Suppressor macrophage treated with lipopolysaccharide for 4 hours (primary cell): ENCODE measurements at regions not wholly inside any gene's neighbourhood (a gene's known extent, or its start where the extent isn't known, plus 50 kb on each side); places are given as distances from the start of the nearest gene placed in this dataset.

Experiments
- DNase-seq: peaks from one replicate; pipeline ENCODE4 v3.0.0-alpha.2; 2020

DNA sequence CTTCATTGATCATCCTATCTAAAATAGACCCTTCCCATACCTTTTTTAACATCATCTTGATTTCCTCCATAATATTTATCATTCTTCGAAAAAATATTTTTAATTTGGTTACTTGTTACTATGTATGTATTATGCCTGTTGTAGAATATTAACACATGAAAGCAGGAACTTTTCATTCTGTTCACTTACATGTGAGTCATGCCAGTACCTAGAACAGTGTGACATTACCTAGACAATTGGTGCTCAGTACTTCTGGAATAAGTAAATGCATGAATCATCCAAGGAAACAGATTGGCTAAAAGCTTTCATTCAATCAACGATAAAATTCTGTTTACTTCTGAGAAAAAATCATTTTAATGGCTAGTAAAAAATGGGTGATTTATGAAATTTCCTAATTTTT lies 76.4 kb downstream of the CXXC4 start:
- no peak for DNase-seq

GRCh38 chr4:104417357-104417882 lies 77.3 kb downstream of the CXXC4 start:
- no peak for DNase-seq

GRCh38 chr4:104416725-104417356 lies 77.9 kb downstream of the CXXC4 start:
- DNase-seq, result no peak

GRCh38 chr4:104413487-104413886 lies 81.2 kb downstream of the CXXC4 start:
- DNase-seq, result no peak

- DNase-seq, result no peak
Observed at GRCh38 chr4:104412344-104412743, 82.3 kb downstream of the CXXC4 start.

DNA sequence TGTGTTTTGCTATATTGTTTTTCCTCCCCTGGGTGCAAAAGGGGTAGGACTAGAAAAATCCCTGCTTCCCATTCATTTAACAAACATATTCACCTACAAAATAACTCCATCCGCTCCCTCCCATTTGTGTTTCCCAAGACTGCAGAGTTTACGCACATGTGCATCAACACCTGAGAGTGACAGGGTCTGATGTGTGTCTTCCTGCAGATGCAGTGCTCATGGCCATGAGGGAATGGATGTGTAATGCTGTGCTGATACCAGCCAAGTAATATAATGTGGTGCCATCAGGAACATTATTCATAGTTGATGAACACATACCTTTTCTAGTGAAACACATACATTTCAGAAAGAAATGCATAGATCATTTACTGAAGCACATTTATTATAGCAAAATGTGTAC lies 83.2 kb downstream of the CXXC4 start:
- DNase-seq, result no peak

DNA sequence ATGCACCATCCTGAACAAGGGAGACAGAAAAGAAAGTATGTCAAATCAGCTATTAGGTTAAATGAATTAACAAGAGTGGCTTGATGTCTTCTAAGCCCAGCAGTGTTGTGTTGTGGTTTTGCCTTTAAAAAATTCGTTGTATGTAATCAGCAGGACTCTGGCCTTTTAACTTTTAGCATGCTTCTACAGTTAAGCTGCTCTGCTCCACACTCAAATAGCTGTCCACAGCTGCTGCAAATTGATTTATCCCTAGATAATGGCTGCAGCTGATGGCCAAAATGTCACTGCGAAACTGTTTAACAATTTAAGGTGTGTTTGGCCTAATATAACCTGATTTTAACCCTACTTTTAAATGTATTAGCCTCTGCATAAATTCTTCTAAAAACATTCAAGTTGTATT lies 85.8 kb downstream of the CXXC4 start:
- DNase-seq, result no peak

- DNase-seq, result no peak
Observed at GRCh38 chr4:104404361-104404760, 90.3 kb downstream of the CXXC4 start.

GRCh38 chr4:104395168-104395614 lies 99.5 kb downstream of the CXXC4 start:
- no peak for DNase-seq

GRCh38 chr4:104394406-104395167 lies 100.1 kb downstream of the CXXC4 start:
- DNase-seq, result no peak

DNA sequence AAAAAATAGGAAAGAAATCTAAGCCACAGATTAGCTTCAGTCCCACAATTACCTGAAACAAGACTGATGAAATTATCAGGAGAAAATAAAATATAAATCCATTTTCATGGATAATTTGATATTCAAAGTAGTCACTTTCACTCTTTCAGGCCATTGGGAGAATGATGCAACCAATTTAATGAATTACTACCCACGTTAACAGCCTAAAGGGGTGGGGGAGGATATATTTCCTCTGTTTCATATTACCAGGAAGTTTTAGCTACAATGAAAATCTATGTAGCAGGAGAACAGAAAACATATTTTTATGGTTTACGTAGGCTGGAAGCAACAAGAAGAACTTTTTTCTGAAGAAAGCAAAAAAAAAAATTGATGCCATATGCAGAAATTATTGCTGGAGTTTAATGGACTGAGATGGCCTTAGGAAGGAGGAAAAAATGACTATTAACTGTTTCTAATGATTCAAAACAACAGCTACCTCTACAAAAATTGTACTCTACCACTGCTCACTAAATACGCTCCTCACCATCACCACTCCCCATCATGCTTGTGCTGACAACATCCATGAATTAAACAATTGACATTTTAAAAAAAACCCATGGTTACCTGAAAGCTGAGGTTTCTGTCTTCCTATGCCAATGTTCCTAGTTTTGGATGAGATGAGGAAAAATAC lies 100.9 kb downstream of the CXXC4 start:
- no peak for DNase-seq

GRCh38 chr4:104385713-104386112 lies 109.0 kb downstream of the CXXC4 start:
- no peak for DNase-seq

DNA sequence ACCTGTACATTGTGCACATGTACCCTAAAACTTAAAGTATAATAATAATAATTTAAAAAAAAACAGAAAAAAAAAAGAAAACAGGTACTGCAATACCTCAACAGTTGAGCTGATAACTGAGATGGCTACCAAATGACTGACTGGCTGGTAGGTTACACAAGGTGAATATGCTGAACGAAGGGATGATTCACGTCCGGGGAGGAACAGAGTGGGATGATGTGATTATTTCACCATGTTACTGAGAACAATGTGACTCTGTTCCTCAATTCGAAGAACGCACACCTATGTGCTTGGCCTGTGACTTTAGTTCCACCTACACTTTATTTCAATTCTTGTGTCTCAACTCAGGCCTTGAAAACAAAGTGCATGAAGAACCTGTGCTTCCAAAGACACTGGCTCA lies 111.7 kb downstream of the CXXC4 start:
- DNase-seq, result no peak

DNA sequence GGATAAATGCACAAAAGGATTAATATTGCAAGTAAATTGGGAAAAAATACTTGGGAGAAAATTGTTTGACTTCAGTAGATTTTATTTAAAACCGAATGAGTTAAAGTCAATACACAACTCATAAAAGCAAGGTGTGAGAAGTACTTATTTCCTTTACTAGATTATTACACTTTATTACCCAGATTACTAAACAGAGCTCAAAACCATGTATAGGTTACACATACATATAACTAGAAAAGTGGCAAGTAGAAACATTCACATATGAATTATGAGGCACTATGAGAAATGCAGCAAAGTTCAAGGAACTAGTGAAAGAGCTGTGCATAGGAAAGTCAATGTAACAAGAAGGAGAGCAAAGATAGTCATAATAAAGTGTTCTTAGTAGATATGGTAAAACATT lies 113.0 kb downstream of the CXXC4 start:
- no peak for DNase-seq

DNA sequence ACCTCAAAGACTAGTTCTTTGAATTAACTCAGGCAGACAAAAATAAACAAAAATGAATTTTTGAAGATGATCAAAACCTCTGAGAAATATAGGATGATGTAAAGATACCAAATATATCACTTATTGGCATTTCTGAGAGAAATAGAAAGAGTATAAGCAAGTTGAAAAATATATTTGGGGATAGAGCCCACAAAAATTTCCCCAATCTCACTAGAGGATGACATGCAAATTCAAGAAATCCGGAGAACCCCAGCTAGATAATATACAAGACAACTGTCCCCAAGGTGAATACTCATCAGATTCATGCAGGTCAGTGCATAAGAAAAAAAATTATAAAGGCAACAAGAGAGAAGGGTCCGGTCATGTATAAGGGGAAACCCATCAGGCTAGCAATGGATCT lies 129.1 kb downstream of the CXXC4 start:
- no peak for DNase-seq

- DNase-seq, result no peak
Observed at GRCh38 chr4:104353481-104353880, 141.2 kb downstream of the CXXC4 start.

GRCh38 chr4:104352211-104352610 lies 142.5 kb downstream of the CXXC4 start:
- DNase-seq, result no peak

GRCh38 chr4:104351706-104352105 lies 143.0 kb downstream of the CXXC4 start:
- no peak for DNase-seq

- DNase-seq, result no peak
Observed at GRCh38 chr4:104345598-104346242, 149.0 kb downstream of the CXXC4 start.

DNA sequence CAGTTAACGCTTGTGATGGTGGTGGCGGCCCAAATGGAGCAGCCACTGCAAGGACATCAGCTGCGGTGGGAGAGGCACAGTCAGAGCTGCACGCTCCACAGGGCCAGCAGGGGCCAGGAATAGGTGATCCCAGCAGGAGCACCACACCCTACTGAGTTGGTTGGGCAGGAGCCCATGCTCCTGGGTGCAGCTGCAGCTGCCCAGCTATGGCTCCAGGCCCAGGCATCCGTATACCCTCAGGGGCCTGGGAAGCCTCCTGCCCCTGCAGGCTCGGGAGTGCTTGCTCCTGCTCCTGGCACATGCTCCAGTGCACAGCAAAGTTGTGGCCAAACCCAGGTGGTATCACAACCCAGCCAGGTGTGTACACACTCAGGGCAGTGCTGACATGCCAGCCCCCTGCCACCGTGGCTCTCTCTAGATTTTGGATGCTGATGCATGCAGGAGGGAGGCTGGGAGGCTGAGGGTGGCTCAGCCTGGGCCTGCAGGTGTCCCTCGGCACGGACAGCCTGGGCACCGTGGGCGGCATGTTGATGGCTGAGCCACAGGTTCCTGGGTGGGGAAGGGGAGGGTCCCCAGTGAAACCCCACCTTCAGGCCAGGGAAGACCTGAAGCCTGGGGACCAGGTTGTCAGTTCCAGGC lies 150.2 kb downstream of the CXXC4 start:
- DNase-seq, result no peak

GRCh38 chr4:104334410-104334809 lies 160.3 kb downstream of the CXXC4 start:
- DNase-seq, result no peak

DNA sequence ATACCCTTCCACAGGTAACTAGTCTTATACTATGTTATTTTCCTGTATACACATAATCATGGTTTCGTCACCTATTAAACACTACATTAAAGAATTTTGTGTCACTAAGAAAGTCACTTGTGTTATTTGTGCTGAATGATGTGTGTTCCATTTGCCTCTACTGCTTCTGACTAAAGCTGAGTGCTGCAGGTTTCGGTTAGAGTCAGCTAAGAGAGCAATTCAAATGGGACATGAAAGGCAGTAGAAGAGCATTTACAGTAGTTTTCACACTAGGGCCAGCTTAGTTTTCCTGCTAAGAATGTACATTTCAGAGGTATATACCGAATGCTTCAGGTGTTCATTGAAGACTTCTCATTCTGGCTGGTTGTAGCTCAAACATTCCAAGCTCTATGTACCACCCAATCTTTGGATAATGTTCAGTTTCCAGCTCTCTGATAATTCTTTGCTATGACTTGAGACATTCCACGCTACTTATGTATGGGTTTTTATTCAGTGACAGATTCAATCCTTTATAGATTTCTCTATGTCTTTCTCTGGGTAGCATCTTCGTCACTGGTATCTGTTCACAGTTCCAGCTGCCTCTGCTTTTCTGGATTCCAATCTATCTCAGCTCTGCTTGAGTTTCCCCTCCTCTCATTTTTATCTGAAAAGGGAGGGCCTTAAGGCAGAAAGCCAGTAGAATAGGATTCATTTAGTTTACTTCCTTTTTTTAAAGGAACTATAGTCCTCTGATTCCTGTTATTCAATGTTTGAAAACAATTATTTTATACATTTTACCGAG lies 164.4 kb downstream of the CXXC4 start:
- DNase-seq, result no peak
